Lower leg skin (tissue), 4 donors: ENCODE measurements at regions not wholly inside any gene's neighbourhood (a gene's known extent, or its start where the extent isn't known, plus 50 kb on each side); places are given as distances from the start of the nearest gene placed in this dataset.

Experiments used
- DNase-seq, 2 donors: peaks; one replicate each; pipeline ENCODE4 v3.0.0-alpha.2; 2019; ENCODE audit warnings: low spot score in 2 of 2
- H3K4me3 ChIP-seq: fragments of 200-600 bp; sonication (generic); 2 replicates; pipeline ENCODE4 v1.5.1; 2017; ENCODE audit warnings: mild to moderate bottlenecking, low read depth; ENCODE audit not compliant: poor library complexity, severe bottlenecking
- POLR2A ChIP-seq, 2 donors: fragments of 450-650 bp; IDR thresholded peaks; one replicate each; pipeline ENCODE4 v1.6.1; 2016 to 2017; ENCODE audit warnings: antibody characterized with exemption in 2 of 2, mild to moderate bottlenecking in 1 of 2, moderate library complexity in 1 of 2
- WGBS, 2 donors: methylation state at CpG; one replicate each; pipeline ENCODE4 v1.1.5; 2018; 5-methylcytosine and 5-hydroxymethylcytosine counted together
- intact Hi-C: fragments of 100-400 bp; cut with DNase I; formaldehyde crosslinking; loops from one replicate; pipeline ENCODE4 v1.15.0; 2023; ENCODE audit warnings: low total_unique reads
- TF ChIP-seq, protein P1 (sequence below), 3 donors: fragments of 450-650 bp; IDR thresholded peaks; one replicate each; pipeline ENCODE4 v1.5.1; 2016; ENCODE audit warnings: antibody characterized with exemption in 3 of 3, mild to moderate bottlenecking in 3 of 3, moderate library complexity in 2 of 3

GRCh38 chr1:238258510-238258909, 367.8 kb upstream of the ZP4 start:
- no peak for DNase-seq
- TF ChIP-seq, protein P1, sequence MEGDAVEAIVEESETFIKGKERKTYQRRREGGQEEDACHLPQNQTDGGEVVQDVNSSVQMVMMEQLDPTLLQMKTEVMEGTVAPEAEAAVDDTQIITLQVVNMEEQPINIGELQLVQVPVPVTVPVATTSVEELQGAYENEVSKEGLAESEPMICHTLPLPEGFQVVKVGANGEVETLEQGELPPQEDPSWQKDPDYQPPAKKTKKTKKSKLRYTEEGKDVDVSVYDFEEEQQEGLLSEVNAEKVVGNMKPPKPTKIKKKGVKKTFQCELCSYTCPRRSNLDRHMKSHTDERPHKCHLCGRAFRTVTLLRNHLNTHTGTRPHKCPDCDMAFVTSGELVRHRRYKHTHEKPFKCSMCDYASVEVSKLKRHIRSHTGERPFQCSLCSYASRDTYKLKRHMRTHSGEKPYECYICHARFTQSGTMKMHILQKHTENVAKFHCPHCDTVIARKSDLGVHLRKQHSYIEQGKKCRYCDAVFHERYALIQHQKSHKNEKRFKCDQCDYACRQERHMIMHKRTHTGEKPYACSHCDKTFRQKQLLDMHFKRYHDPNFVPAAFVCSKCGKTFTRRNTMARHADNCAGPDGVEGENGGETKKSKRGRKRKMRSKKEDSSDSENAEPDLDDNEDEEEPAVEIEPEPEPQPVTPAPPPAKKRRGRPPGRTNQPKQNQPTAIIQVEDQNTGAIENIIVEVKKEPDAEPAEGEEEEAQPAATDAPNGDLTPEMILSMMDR (IDR thresholded peaks at IDR 0.05): no peak
- TF ChIP-seq POLR2A (IDR thresholded peaks at IDR 0.05): no peak
- intact Hi-C loops: no loop called here
- H3K4me3 ChIP-seq: no peak overlapping the region

GRCh38 chr1:238257018-238257621, 366.4 kb upstream of the ZP4 start:
- TF ChIP-seq, protein P1 (IDR thresholded peaks at IDR 0.05): no peak
- no peak for TF ChIP-seq POLR2A (IDR thresholded peaks at IDR 0.05)
- no peak for DNase-seq
- H3K4me3 ChIP-seq: no peak overlapping the region
- 54 to 56% methylated on average over 7 of the region's 7 CpGs for WGBS, 2 donors
- intact Hi-C loops: no loop called here

- no peak for DNase-seq
- no peak overlapping the region for H3K4me3 ChIP-seq
- 65 to 68% methylated on average over 3 of the region's 3 CpGs for WGBS, 2 donors
- TF ChIP-seq POLR2A (IDR thresholded peaks at IDR 0.05): no peak
- TF ChIP-seq, protein P1 (IDR thresholded peaks at IDR 0.05): no peak
- intact Hi-C loops: no loop called here
These were observed 364.2 kb upstream of the ZP4 start for GRCh38 chr1:238254935-238255334.

- TF ChIP-seq, protein P1 (IDR thresholded peaks at IDR 0.05): no peak
- no peak for TF ChIP-seq POLR2A (IDR thresholded peaks at IDR 0.05)
- WGBS, 2 donors: 56 to 59% methylated on average over 15 of the region's 15 CpGs
- no peak overlapping the region for H3K4me3 ChIP-seq
- DNase-seq: peak in 1 of 2 donors; percentile 24
- intact Hi-C loops: no loop called here
These were observed 361.5 kb upstream of the ZP4 start for GRCh38 chr1:238252033-238252802.

DNA sequence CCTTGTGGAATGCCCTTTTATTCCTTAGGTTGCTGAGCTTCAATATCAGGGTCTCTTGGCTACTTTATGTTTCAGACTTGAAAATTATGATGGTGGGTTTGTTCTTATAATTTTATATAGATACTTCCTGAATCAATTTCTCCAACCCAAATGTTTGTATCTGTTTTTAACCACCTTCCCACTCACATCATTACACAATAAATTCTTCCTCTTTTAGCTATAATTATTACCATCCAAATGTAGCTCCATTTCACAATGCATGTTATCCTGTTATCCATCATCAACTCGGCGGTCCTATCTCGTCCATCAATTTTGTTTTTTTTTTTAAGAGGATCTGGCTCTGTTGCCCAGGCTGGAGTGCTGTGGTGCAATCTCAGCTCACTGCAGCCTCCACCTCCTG, 357.6 kb upstream of the ZP4 start:
- intact Hi-C loops: no loop called here
- no peak for TF ChIP-seq POLR2A (IDR thresholded peaks at IDR 0.05)
- TF ChIP-seq, protein P1 (IDR thresholded peaks at IDR 0.05): no peak
- DNase-seq: no peak
- 59 to 71% methylated on average over 3 of the region's 3 CpGs for WGBS, 2 donors
- H3K4me3 ChIP-seq: no peak overlapping the region
